ENCODE measurements at regions not wholly inside any gene's neighbourhood (a gene's known extent, or its start where the extent isn't known, plus 50 kb on each side); places are given as distances from the start of the nearest gene placed in this dataset.

GRCh38 chr13:72039126-72039525, 172.1 kb upstream of the DACH1 start:
- in situ Hi-C loops (cut with MboI; ENCODE audit: low sequenced_read_pairs), result no loop called here

- in situ Hi-C loops (cut with MboI; ENCODE audit: low sequenced_read_pairs), result no loop called here
Measured at GRCh38 chr13:72029981-72030380, 163.0 kb upstream of the DACH1 start.

- in situ Hi-C loops (cut with MboI; ENCODE audit: low sequenced_read_pairs), result no loop called here
Measured at GRCh38 chr13:72025836-72026235, 158.8 kb upstream of the DACH1 start.

- in situ Hi-C loops (cut with MboI; ENCODE audit: low sequenced_read_pairs), result no loop called here
Measured at GRCh38 chr13:72023895-72024294, 156.9 kb upstream of the DACH1 start.

GRCh38 chr13:72005455-72005854, 138.5 kb upstream of the DACH1 start:
- in situ Hi-C loops (cut with MboI; ENCODE audit: low sequenced_read_pairs), result no loop called here

- in situ Hi-C loops (cut with MboI; ENCODE audit: low sequenced_read_pairs), result no loop called here
Measured at GRCh38 chr13:72004784-72005374, 137.9 kb upstream of the DACH1 start.

- in situ Hi-C loops (cut with MboI; ENCODE audit: low sequenced_read_pairs), result no loop called here
Measured at GRCh38 chr13:72004246-72004645, 137.2 kb upstream of the DACH1 start.

- in situ Hi-C loops (cut with MboI; ENCODE audit: low sequenced_read_pairs), result no loop called here
Measured at GRCh38 chr13:71998223-71998622, 131.2 kb upstream of the DACH1 start.

- in situ Hi-C loops (cut with MboI; ENCODE audit: low sequenced_read_pairs), result no loop called here
Measured at GRCh38 chr13:71979616-71980015, 112.6 kb upstream of the DACH1 start.

GRCh38 chr13:71977028-71977427, 110.0 kb upstream of the DACH1 start:
- in situ Hi-C loops (cut with MboI; ENCODE audit: low sequenced_read_pairs), result no loop called here

GRCh38 chr13:71967990-71968389, 101.0 kb upstream of the DACH1 start:
- in situ Hi-C loops (cut with MboI; ENCODE audit: low sequenced_read_pairs), result no loop called here

- in situ Hi-C loops (cut with MboI; ENCODE audit: low sequenced_read_pairs), result no loop called here
Measured at GRCh38 chr13:71964491-71965100, 97.6 kb upstream of the DACH1 start.

GRCh38 chr13:71962735-71963134, 95.7 kb upstream of the DACH1 start:
- in situ Hi-C loops (cut with MboI; ENCODE audit: low sequenced_read_pairs), result no loop called here

GRCh38 chr13:71962126-71962525, 95.1 kb upstream of the DACH1 start:
- in situ Hi-C loops (cut with MboI; ENCODE audit: low sequenced_read_pairs), result no loop called here

- in situ Hi-C loops (cut with MboI; ENCODE audit: low sequenced_read_pairs), result no loop called here
Measured at GRCh38 chr13:71949441-71949840, 82.4 kb upstream of the DACH1 start.

GRCh38 chr13:71939186-71939585, 72.2 kb upstream of the DACH1 start:
- in situ Hi-C loops (cut with MboI; ENCODE audit: low sequenced_read_pairs), result no loop called here

GRCh38 chr13:71935166-71935840, 68.3 kb upstream of the DACH1 start:
- in situ Hi-C loops (cut with MboI; ENCODE audit: low sequenced_read_pairs), result no loop called here

- in situ Hi-C loops (cut with MboI; ENCODE audit: low sequenced_read_pairs), result no loop called here
Measured at GRCh38 chr13:71924931-71925330, 57.9 kb upstream of the DACH1 start.

GRCh38 chr13:71922194-71922593, 55.2 kb upstream of the DACH1 start:
- in situ Hi-C loops (cut with MboI; ENCODE audit: low sequenced_read_pairs), result no loop called here

Measured in HL-60/S4 treated with retinoic acid at 250 ng/mL for 4 days and 3 days (cell line).